COR-L47 (cell line): ENCODE measurements at regions not wholly inside any gene's neighbourhood (a gene's known extent, or its start where the extent isn't known, plus 50 kb on each side); places are given as distances from the start of the nearest gene placed in this dataset.
A peak's percentile ranks its signal among the peaks of the same experiment; 100 is the strongest.
"Not testable (repeated sequence)": the region's sequence is repeated elsewhere in the genome, so short reads cannot be mapped to it uniquely, and the experiment has no call there.

Experiments used
- DNase-seq: peaks from one replicate; lab custom pipeline; 2025; lab: John Stamatoyannopoulos, UW

GRCh38 chr9:90233081-90233480 is 409.5 kb downstream of the DIRAS2 start:
- DNase-seq: not testable (repeated sequence)

DNA sequence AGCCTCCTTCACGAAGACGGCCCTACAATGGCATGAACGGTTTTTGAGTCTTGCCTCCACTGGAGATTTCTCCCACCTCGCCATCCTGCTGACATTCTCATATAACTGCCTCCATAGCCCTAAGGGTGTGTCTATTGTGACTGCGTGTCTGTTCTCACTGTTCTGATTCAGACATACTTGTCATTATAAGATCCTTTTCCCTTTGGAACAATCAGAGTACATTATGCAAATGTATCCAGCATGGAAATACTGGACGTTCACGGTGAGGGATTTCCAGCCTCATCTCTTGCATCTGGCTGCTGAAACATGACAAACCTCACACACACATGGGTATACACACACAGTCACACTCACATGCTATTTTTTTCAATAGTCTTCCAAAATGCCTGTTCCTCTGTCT is 402.1 kb downstream of the DIRAS2 start:
- DNase-seq: no peak

GRCh38 chr9:90245661-90246060 is 397.0 kb downstream of the DIRAS2 start:
- DNase-seq: no peak

GRCh38 chr9:90249094-90249493 is 393.5 kb downstream of the DIRAS2 start:
- no peak for DNase-seq

- no peak for DNase-seq
Observed at GRCh38 chr9:90251316-90251715, 391.3 kb downstream of the DIRAS2 start.

GRCh38 chr9:90256345-90256744 is 386.3 kb downstream of the DIRAS2 start:
- DNase-seq: no peak

GRCh38 chr9:90259311-90260246 is 383.0 kb downstream of the DIRAS2 start:
- DNase-seq: no peak

GRCh38 chr9:90261698-90262097 is 380.9 kb downstream of the DIRAS2 start:
- DNase-seq: no peak

DNA sequence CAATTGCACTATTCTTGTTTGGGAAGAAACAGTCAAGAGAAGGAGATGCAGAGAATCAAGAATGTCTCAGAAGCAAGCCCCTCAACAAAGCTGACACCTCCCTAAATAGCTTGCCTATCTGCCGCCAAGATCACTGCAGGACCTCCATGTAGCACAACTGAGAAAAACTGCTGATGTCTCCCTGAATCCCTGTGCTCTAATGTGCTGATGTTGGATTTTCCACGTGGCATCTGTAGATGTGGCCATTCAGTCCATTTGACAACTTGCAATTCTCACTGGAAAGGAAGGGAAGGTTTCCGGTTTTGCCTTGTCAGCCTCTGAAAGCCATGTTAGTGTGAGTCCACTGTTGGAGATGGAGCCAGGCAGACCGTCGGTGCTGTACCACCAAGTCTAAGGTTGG is 374.0 kb downstream of the DIRAS2 start:
- DNase-seq: no peak

- no peak for DNase-seq
Observed at GRCh38 chr9:90271707-90272106, 370.9 kb downstream of the DIRAS2 start.

- no peak for DNase-seq
Observed at GRCh38 chr9:90274725-90275124, 367.9 kb downstream of the DIRAS2 start.

GRCh38 chr9:90285946-90286345 is 356.7 kb downstream of the DIRAS2 start:
- no peak for DNase-seq

GRCh38 chr9:90287567-90288274 is 354.9 kb downstream of the DIRAS2 start:
- no peak for DNase-seq

- no peak for DNase-seq
Observed at GRCh38 chr9:90288275-90288639, 354.4 kb downstream of the DIRAS2 start.

DNA sequence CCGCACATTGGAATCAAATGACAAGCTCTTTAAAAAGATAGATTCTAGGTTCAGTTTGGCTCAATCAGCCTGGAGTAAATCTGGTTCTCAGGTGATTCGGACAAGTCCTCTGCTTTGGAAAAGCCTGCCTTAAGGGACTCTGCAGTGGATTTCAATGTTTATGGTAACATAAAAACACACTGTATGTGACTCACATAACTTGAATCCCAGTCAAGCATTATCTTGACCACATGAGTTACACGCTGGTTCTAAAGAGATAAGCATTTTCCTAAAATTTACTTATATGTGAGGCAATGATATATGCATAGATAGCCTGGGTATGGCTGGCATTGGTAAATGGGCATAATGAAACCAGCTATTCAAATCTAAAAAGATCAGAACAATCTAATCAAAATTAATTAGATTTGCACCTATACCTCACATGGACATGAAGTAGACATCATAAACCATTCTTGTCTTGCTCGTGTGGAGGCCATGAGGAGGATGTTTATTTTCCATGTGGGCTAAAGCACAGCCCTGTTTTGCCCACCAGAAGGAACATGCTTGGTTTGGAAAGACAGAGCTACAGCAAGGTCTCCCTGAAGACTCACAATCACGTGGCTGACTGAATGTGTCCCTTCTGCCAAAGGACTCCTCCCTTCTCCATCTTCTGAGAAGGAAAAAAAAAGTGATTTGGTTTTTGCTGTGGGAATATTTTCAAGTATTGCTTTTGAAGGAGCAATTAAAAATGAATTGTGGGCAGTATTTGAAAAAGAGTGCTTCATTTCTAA is 351.7 kb downstream of the DIRAS2 start:
- DNase-seq: no peak

GRCh38 chr9:90296539-90296938 is 346.1 kb downstream of the DIRAS2 start:
- DNase-seq: no peak

DNA sequence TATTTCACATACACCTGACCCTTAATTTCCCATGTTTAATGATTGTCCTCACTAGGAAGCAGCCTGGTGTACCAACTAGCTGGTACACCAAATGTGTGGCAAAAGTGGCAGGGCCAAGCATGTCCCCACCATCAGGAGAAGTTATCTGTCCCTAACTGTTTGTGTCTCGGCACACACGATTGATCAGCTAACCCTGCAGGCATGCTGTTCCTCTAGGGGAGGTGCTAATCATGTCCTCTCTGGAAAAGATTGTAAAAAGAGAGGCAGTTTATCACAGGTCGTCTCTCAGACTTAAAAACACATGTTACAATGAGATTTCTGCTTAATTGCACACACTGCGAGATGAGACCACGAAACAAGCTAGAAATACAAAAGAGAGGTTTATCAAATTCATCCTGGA is 342.7 kb downstream of the DIRAS2 start:
- no peak for DNase-seq

DNA sequence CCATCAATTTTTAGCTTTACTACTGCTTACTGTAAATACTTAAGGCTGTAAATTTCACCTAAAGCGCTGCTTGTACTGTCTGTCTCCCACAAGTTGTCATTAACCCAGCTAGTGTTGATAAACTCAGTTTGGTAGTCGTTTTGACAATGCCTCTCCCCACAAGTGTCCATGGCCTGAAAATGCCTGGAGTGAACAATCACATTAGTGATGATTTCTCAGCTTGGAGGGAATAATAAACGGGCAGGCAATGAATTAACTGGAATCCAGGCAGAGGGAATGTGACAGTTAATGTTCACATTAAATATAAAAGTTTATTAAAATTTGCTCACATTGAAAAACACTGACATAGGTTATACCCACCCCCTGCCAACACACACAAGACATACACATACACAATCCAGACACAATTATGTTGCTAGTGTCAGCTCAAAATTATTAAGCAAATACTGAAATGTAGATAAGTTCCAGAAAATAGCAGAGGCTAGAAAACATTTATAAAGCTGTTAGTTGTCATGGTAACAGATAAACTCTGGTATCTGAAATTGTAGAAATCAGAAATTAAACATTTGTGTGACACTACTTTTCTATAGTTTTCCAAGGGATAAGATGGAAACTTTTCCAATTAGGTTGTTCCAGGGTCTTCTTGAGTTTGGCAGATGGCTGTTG is 341.9 kb downstream of the DIRAS2 start:
- DNase-seq: peak; percentile 21

GRCh38 chr9:90301277-90301653 is 341.4 kb downstream of the DIRAS2 start:
- peak; percentile 18 for DNase-seq

DNA sequence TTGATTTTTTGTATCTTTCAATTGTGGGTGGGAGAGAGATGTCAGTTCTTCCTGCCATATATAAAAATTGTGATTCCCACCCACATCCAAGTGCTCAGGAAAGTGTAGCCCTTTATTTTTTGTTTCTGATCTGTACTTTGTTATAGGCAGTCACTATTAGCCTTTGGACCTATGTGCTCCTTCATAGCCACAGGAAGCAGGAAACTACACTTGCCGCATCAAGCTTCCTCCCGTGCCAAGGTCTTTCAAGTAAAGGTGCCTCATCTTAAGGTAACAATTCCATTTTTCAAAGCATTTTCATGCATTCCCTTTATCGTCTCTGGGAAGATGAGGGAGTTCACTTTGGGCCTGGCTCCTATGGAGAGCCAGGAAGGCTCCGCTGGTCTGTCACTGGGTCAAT is 339.0 kb downstream of the DIRAS2 start:
- DNase-seq: no peak

DNA sequence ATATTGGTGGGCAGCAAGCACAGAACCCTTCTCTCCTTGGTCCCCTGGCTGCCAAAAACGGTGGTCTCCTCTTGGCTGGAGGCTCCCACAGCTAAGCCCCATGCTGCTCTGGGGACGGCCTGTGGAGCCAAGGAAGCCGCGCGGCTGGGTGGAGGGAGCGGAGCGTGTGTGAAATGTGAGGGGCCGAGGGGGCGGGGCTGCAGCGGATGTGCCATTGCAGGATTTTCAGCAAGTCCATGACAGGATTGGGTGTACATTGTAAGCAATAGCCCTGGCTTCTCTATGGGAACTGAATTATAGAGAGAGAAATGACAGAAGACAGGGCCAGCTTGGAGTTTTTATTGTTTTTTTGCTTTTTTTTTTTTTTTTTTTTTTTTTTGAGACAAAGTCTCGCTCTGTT is 336.5 kb downstream of the DIRAS2 start:
- no peak for DNase-seq
